ENCODE measurements at regions not wholly inside any gene's neighbourhood (a gene's known extent, or its start where the extent isn't known, plus 50 kb on each side); places are given as distances from the start of the nearest gene placed in this dataset.
"Not testable (repeated sequence)": the region's sequence is repeated elsewhere in the genome, so short reads cannot be mapped to it uniquely, and the experiment has no call there.

DNA sequence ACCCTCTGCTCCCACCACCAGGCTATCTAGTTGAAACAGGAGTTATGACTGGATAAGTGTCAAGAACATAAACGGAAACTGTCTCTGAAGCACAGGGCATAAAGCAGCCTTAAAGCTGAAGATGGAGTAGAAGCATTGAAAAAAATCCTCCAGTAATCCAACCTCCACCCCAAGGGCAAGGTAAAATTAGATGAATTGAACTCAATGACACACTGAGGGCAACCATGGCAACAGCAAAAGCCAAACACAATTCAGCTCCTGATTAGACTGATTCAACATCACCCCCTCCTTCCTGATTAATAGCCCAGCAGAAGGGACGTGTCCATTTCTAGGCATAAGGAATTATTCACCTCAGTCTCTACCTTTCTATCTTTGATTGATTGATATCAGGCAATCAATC is 183.2 kb upstream of the MAP3K1 start:
- in situ Hi-C loops (cut with HindIII; ENCODE audit: low sequenced_read_pairs) = no loop called here

- in situ Hi-C loops (cut with HindIII; ENCODE audit: low sequenced_read_pairs) = no loop called here
Measured at GRCh38 chr5:56631719-56632118, 183.6 kb upstream of the MAP3K1 start.

DNA sequence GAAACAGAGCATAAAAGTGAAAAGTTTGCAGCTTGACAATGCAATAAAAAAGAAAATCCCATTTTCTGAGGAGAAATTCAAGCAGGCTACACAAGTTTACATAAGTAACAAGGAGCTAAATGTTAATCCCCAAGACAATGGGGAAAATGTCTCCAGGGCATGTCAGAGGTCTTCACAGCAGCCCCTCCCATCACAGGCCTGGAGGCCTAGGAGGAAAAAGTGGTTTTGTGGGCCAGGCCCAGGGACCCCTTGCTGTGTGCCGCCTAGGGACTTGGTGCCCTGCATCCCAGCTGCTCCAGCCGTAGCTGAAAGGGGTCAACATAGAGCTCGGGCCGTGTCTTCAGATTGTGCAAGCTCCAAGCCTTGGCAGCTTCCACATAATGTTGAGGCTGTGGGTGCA is 186.7 kb upstream of the MAP3K1 start:
- in situ Hi-C loops (cut with HindIII; ENCODE audit: low sequenced_read_pairs) = not testable (repeated sequence)

- in situ Hi-C loops (cut with HindIII; ENCODE audit: low sequenced_read_pairs) = no loop called here
Measured at GRCh38 chr5:56625541-56625940, 189.8 kb upstream of the MAP3K1 start.

DNA sequence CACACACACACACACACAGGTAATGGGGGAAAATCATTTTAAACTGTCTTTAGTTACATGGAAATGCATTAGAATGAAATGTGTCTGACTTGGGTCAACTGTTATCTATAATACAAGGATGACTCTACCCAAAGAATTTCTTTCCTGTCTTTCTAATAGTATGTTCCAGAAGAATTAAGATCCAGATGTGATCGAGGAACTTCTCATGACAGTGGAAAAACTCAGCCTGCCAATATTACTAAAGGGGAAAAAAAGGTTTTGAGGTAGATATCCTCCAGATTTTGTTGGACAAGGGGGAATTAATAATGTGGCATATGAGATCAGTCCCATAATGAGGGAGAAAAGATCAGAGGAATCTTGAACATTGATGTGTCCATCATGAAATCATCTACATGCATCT is 190.6 kb upstream of the MAP3K1 start:
- in situ Hi-C loops (cut with HindIII; ENCODE audit: low sequenced_read_pairs) = no loop called here

DNA sequence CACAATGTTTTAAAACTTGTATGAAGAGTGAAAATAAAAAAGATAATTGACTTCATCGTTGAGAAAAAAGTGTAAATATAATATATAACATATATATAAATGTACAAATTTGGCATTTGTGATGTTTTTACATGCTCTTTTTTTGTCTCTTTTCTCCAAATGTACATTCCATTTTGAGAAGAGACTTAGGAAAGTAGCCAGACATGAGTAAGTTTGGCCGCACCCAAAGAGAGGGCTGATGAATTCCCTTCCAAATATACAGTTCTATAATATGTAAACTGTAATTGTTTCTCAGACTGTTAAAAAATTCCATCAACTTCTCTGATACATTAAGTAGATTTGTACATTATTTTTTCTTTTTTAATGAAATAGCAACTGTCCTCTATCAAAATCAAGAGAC is 193.2 kb upstream of the MAP3K1 start:
- in situ Hi-C loops (cut with HindIII; ENCODE audit: low sequenced_read_pairs) = no loop called here

DNA sequence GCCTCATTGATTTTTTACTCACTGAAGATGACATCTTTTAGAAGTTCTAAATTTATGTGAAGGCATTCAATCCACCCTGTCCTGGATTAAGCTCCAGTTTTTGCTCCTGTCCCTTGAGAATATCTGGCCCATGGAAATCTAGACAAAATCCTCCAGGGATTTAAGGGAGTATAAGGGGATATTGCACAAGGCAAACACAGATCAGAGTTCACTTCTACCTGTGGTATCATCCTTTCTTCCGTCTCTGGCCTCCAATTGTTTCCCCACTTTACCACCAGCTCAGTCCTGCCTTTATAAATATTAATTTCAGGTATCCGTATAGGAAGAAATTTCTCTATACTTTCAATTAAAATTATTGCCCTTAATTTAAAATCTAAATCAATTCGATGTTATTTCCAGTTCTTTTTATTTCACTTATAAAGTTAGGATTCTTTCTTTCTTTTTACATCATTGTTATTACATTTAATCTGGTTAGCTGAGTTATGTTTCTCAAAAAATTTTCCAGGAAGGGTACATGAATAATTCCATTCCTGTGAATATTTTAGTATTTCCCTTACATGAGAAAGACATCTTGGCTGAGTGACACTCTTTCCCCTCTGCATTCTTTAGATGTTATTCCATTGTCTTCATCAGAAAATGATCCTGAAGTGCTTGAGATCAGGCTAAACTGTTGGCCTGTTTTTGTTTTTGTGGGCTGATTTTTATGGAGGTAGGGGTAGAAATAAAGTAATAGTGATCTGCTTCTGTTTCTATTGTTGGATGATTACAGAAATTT is 194.3 kb upstream of the MAP3K1 start:
- in situ Hi-C loops (cut with HindIII; ENCODE audit: low sequenced_read_pairs) = no loop called here

- in situ Hi-C loops (cut with HindIII; ENCODE audit: low sequenced_read_pairs) = no loop called here
Measured at GRCh38 chr5:56617998-56618397, 197.4 kb upstream of the MAP3K1 start.

DNA sequence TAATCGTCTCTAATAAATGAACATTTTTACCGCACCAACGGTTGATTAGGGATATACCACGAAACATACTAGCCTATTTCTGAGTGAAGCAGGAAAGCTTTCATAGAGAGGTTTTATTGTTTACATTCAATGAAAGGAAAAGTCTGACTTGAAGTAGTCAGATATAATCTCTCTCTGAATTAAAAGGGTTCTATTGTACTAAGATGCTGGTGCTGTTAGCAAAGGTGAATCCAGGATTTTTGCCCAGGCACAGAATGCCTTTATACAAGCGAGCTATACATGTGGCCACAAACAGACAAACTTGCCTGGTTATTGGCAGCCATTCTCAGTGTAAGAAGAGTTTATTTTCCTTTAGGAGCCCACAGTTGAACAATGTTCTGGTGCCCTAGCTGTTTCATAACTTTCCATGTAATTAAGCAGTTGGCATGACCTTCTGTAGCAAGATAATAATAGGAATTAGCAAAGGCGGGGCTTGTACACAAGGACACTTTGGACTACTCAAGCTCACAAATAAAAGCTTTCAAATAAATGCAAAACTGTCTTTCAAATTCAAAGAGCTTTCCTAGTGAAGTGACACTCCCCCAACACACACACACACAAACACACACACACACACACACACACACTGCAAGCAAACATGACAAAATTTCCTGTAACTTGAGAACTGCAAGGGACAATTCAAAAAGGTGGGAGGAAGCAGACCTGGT is 198.7 kb upstream of the MAP3K1 start:
- in situ Hi-C loops (cut with HindIII; ENCODE audit: low sequenced_read_pairs) = no loop called here

DNA sequence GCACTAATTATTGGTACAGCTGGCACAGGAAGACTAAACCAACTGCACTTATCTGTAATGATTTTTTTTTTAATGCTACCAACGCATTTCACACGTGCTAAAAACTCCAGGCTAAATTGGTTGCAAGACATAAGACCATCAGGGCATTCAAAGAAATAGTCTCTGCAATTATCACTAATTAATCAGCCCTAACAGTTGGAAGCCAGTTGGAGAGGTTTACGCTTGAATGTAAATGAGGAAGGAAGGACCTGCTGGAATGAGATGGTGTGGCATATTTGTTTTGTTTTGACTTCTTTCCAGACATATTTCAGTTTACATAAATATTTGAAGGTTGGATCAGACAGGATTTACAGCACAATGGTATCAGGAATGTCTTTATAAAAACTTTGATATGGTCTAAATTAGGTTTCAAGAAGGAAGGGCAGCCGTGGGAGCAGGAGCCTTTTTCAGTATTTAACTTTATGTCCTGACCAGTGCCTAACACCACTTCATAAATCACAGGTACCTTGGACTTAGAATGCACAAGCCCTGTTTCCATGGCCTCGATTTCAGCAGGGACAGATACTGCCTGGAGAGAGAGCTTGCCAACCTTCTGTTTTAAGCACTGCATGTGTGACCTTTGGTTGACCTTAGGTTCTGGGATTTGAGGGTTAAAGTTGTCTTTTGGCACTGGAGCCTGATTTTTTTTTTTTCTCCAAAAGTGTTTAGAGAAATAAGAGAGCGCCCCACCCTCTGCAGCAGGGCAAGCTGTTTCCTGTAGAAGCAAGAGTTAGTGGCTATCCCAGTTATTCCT is 199.8 kb upstream of the MAP3K1 start:
- in situ Hi-C loops (cut with HindIII; ENCODE audit: low sequenced_read_pairs) = no loop called here

GRCh38 chr5:56612759-56613158 is 202.6 kb upstream of the MAP3K1 start:
- in situ Hi-C loops (cut with HindIII; ENCODE audit: low sequenced_read_pairs) = no loop called here

- in situ Hi-C loops (cut with HindIII; ENCODE audit: low sequenced_read_pairs) = no loop called here
Measured at GRCh38 chr5:56612353-56612752, 203.0 kb upstream of the MAP3K1 start.

DNA sequence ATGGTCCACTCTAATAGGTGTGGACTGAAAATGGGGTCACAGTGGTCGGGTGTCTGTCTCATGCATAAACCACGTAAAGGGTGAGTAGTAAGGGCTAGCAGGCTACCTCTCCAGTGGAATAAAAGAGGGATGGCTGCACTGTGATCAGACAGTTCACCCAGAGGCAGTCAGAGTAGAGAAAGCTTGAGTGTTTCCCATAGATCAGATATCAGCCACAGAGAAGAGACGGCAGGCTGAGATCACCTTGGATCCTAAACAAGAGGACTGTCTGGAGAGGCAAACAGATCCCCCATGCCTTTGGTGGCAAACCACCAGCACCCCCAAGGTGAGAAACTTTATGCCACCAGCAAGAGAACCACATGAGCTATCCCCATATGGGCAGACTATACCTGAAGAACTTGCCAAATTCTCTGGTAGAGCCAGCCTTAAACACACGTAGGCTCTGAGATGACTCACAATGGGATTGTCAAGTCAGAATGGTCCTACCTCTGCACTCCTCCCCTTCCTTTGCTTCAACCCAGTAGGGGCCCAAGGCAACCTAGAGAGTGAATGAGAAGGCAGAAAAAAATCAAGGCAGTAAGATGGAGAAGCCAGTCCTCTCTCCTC is 205.2 kb upstream of the MAP3K1 start:
- in situ Hi-C loops (cut with HindIII; ENCODE audit: low sequenced_read_pairs) = no loop called here

DNA sequence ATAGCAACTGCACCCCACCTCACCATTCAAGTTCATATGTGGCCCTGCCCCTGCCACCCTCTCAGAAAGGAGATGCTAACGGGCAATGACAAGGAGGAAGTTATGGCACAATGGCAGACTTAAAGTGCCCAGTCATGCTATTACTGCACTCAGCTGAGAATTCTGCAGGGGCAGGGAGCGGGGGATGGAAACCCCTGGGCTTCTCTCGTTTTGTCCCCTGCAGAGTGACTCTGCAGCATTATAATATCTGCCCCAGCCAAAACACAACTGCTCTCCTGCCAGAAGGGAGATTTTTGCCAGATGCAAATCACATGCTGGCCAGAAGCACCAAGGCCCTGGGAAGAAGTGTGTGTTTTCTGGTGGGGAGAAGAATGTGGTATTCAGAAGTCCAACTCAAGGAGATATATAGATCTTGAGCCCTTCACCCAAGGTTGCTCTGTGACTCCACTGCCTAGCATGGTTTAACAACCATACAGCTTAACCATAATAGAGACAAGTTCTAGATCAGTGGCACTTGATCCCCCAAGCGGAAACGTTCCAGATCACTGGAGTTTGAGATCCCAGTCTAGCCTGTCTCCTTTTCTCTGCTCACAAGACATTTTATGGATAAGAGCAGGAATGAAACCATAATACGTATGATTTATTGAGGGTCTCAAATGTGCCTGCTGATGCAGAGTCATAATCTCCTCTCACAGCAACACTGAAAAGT is 207.0 kb upstream of the MAP3K1 start:
- in situ Hi-C loops (cut with HindIII; ENCODE audit: low sequenced_read_pairs) = no loop called here

- in situ Hi-C loops (cut with HindIII; ENCODE audit: low sequenced_read_pairs) = no loop called here
Measured at GRCh38 chr5:56607551-56607950, 207.8 kb upstream of the MAP3K1 start.

DNA sequence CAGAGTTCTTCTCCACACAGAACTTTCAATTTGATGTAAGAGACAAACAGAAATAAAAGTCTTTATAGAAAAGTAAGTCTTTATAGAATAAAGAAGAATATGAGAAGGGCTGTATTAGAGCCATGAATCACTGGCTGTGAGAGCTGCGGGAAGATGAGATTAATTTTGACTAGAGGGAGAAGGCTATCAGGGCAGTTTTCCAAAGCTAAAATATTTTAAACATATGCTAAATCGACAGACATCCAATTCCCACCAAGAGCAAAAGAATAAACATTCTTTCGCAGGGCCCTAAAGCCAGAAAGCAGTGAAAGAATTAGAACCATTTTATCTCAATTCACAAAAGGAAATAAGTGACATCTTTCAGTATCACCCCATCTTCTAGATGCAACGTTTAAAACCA is 208.3 kb upstream of the MAP3K1 start:
- in situ Hi-C loops (cut with HindIII; ENCODE audit: low sequenced_read_pairs) = no loop called here

DNA sequence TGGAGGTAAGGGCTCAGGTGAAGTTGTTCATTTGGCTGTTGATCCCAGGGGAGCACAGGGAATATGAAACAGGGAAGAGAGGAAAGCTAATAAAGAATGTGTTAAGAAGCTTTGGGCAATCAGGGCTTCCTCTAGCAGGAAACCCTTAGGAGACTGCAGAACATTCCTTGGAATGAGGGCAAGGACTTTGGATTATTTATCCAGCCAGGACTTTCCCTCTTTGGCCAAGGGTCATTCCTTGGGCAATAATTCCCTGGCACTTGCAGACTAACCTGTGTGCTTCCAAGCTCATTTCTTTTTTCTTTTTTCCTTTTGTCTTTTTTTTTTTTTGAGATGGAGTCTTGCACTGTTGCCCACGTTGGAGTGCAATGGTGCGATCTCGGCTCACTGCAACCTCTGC is 209.2 kb upstream of the MAP3K1 start:
- in situ Hi-C loops (cut with HindIII; ENCODE audit: low sequenced_read_pairs) = no loop called here

GRCh38 chr5:56605231-56605630 is 210.1 kb upstream of the MAP3K1 start:
- in situ Hi-C loops (cut with HindIII; ENCODE audit: low sequenced_read_pairs) = no loop called here

- in situ Hi-C loops (cut with HindIII; ENCODE audit: low sequenced_read_pairs) = no loop called here
Measured at GRCh38 chr5:56601641-56602071, 213.7 kb upstream of the MAP3K1 start.

DNA sequence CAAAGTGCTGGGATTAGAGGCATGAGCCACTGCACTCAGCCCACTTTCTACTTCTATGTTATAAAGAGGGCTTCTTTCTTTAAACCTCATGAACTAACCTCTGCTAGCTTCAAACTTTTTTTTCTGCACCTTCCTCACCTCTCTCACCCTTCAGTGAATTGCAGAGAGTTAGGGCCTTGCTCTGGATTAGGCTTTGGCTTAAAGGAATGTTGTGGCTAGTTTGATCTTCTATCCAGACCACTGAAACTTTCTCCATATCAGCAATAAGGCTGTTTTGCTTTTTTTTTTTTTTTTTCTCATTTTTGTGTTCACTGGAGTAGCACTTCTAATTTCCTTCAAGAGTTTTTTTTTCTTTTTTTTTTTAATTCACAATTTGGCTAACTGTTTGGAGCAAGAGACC is 216.4 kb upstream of the MAP3K1 start:
- in situ Hi-C loops (cut with HindIII; ENCODE audit: low sequenced_read_pairs) = no loop called here

DNA sequence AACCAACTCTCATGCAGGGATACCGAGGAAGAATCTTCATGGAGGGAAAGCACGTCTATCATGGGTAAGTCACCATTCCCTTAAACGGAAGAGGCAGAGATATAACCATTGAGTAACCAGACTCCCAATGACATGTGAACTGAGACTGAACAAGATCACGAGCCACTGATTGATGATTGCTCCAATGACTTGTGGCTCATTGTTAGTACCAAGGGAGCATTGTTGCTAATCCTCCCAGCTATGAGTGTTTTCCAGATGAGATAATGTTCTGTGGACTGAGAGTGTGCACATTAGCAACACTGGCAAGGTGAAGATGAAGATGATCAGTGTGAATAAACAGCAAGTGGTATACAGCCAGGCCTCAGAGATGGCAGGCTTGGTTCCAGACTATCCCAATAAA is 219.2 kb upstream of the MAP3K1 start:
- in situ Hi-C loops (cut with HindIII; ENCODE audit: low sequenced_read_pairs) = no loop called here
